Muscle of back (tissue), 3 donors: ENCODE measurements at regions not wholly inside any gene's neighbourhood (a gene's known extent, or its start where the extent isn't known, plus 50 kb on each side); places are given as distances from the start of the nearest gene placed in this dataset.

ENCODE experiments used
- DNase-seq, 3 donors: peaks; one replicate each; pipeline versions ENCODE4 v3.0.0 to v3.0.0-alpha.2; 2013

- DNase-seq: peak in 1 of 3 donors; percentile 88
Measured at GRCh38 chr12:105986779-105987684, 151.7 kb downstream of the NUAK1 start.

- no peak for DNase-seq
Measured at GRCh38 chr12:105987685-105988035, 151.1 kb downstream of the NUAK1 start.

- peak in 2 of 3 donors; percentile 29 to 71 for DNase-seq
Measured at GRCh38 chr12:105992849-105993740, 145.7 kb downstream of the NUAK1 start.

GRCh38 chr12:105993766-105994555 is 144.8 kb downstream of the NUAK1 start:
- DNase-seq: peak in 2 of 3 donors; percentile 15 to 52

GRCh38 chr12:105995961-105996431 is 142.8 kb downstream of the NUAK1 start:
- DNase-seq: peak in 1 of 3 donors; percentile 20

GRCh38 chr12:105998561-105998960 is 140.2 kb downstream of the NUAK1 start:
- no peak for DNase-seq

- no peak for DNase-seq
Measured at GRCh38 chr12:106000382-106001104, 138.2 kb downstream of the NUAK1 start.

GRCh38 chr12:106001105-106001836 is 137.5 kb downstream of the NUAK1 start:
- DNase-seq: no peak

GRCh38 chr12:106001837-106002218 is 136.9 kb downstream of the NUAK1 start:
- no peak for DNase-seq

GRCh38 chr12:106003297-106003696 is 135.5 kb downstream of the NUAK1 start:
- no peak for DNase-seq

- no peak for DNase-seq
Measured at GRCh38 chr12:106004289-106004688, 134.5 kb downstream of the NUAK1 start.

- DNase-seq: no peak
Measured at GRCh38 chr12:106006382-106006781, 132.4 kb downstream of the NUAK1 start.

GRCh38 chr12:106006940-106007339 is 131.8 kb downstream of the NUAK1 start:
- no peak for DNase-seq

- no peak for DNase-seq
Measured at GRCh38 chr12:106010741-106011140, 128.0 kb downstream of the NUAK1 start.
